ENCODE measurements at regions not wholly inside any gene's neighbourhood (a gene's known extent, or its start where the extent isn't known, plus 50 kb on each side); places are given as distances from the start of the nearest gene placed in this dataset.

DNA sequence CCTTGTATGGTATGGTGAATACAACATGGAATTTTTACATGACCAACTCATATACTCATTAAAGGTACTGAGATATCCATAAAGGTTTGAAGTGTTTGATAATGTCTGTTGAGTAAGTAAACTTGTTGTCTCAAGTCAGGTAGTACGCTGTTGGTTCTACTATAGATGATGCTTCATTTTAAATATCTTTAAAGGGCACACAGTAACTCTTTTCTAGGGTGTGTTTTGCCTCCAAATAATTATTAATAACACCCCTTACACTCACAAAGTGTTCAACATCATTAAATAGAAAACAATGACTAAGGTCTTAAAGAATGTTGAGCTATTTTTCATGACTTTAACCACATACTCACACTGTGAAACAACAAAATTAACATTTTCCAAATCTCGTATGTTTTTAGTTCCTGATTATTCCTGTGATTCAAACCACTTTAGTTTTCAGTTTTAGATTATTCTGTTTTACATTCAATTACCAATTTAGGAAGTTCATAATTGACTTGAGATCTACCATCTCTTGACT, 220.0 kb upstream of the NANOGP8 start:
- no peak overlapping the region for H2BK20ac ChIP-seq (ENCODE audit: low read depth, low read length)
- H2BK5ac ChIP-seq (ENCODE audit: low read depth, low read length, poor library complexity, severe bottlenecking) = no peak overlapping the region
- H3K56ac ChIP-seq (ENCODE audit: extremely low read depth, insufficient read depth, low read length) = no peak overlapping the region
- no peaks in the 10 kb centered on the region for H3K9me3 ChIP-seq (ENCODE audit: control insufficient read depth, insufficient read depth, low read length)
- H2AK5ac ChIP-seq (ENCODE audit: low read depth, low read length) = no peak overlapping the region
- peaks cover 14% of the 10 kb centered on the region for H3K4me1 ChIP-seq (ENCODE audit: control insufficient read depth, insufficient read depth, low read length)
- no peak overlapping the region for H3K9ac ChIP-seq (ENCODE audit: low read depth, low read length)
- no peak overlapping the region for H4K91ac ChIP-seq (ENCODE audit: insufficient read depth, low read depth, low read length)
- no peak overlapping the region for H4K5ac ChIP-seq (ENCODE audit: low read depth, low read length)
- ATAC-seq (ENCODE audit: low read depth) = no peak
- POLR2A ChIA-PET (ENCODE audit: unreplicated experiment) = no interaction called here
- TF ChIP-seq USF2 (IDR thresholded peaks at IDR 0.05; ENCODE audit: low read depth, low read length) (no peak), MAZ (IDR thresholded peaks at IDR 0.05; ENCODE audit: borderline replicate concordance, low read depth, low read length) (no peak), NFE2L2 (IDR thresholded peaks at IDR 0.05; ENCODE audit: low read depth, low read length) (no peak), CHD1 (IDR thresholded peaks at IDR 0.05; ENCODE audit: low read depth, low read length) (no peak), FOS (IDR thresholded peaks at IDR 0.05; ENCODE audit: low read depth, low read length) (no peak)
- TF ChIP-seq, protein P1, sequence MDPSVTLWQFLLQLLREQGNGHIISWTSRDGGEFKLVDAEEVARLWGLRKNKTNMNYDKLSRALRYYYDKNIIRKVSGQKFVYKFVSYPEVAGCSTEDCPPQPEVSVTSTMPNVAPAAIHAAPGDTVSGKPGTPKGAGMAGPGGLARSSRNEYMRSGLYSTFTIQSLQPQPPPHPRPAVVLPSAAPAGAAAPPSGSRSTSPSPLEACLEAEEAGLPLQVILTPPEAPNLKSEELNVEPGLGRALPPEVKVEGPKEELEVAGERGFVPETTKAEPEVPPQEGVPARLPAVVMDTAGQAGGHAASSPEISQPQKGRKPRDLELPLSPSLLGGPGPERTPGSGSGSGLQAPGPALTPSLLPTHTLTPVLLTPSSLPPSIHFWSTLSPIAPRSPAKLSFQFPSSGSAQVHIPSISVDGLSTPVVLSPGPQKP (IDR thresholded peaks at IDR 0.05; ENCODE audit: borderline replicate concordance, low read depth, low read length) = no peak
- H2BK120ac ChIP-seq (ENCODE audit: low read depth, low read length) = no peak overlapping the region
- BruUV-seq (replicated peaks) = no TSS peak
- H3K4ac ChIP-seq (ENCODE audit: low read depth, low read length) = no peak overlapping the region
- H4K20me1 ChIP-seq (ENCODE audit: insufficient read depth, low read length) = no peaks in the 10 kb centered on the region
- dilution Hi-C loops (cut with HindIII; ENCODE audit: low sequenced_read_pairs, unreplicated experiment) (no loop called here), intact Hi-C loops (cut with micrococcal nuclease) (loop anchor here (5.0 kb wide), 1 partner anchor 192 kb away; no protein-coding TSS in a partner anchor), in situ Hi-C loops (cut with MboI; ENCODE audit: low sequenced_read_pairs) (no loop called here)
- H3K27ac ChIP-seq (ENCODE audit: insufficient read depth, low read length) = no peak overlapping the region
- no peak overlapping the region for H2BK15ac ChIP-seq (ENCODE audit: low read depth, low read length)
- no peaks in the 10 kb centered on the region for H3K27me3 ChIP-seq (ENCODE audit: control insufficient read depth, insufficient read depth, low read length)
- H2AFZ ChIP-seq (replicated peaks; ENCODE audit: low read length, poor library complexity) = no peak overlapping the region
- CTCF ChIA-PET = interaction anchor here (0.5 to 0.6 kb wide), 2 partner anchors 139 to 1253 kb away, joined by 3 read pairs; no protein-coding TSS in a partner anchor
- no peak overlapping the region for H3K14ac ChIP-seq (replicated peaks; ENCODE audit: low read depth, low read length)
- H3K4me3 ChIP-seq (ENCODE audit: insufficient read depth, low read depth, low read length) = no peak overlapping the region
- peaks cover 5% of the 10 kb centered on the region; the same call in 1 of the 2 replicates for H3K9me1 ChIP-seq (ENCODE audit: insufficient read depth, low read length)
- no peak for DNase-seq
- no peak overlapping the region; a peak in 1 of 4 replicates for H4K8ac ChIP-seq (ENCODE audit: low read depth in 2 of 2, low read length in 2 of 2)
- no CpG with 5 or more reads among the region's 2 CpGs for WGBS, 2 experiments (ENCODE audit: extremely low coverage in 2 of 2, insufficient read length in 1 of 2)
- no peaks in the 10 kb centered on the region for H3K79me1 ChIP-seq (ENCODE audit: low read depth in 1 of 2, low read length in 2 of 2)
- no peak overlapping the region for H3K23ac ChIP-seq (ENCODE audit: low read depth, low read length)
- no peak overlapping the region for H2AK9ac ChIP-seq (replicated peaks; ENCODE audit: low read depth, low read length, poor library complexity)
- H3K4me2 ChIP-seq (ENCODE audit: low read depth, low read length) = no peak overlapping the region
- H3K36me3 ChIP-seq (ENCODE audit: control insufficient read depth, insufficient read depth, low read length) = no peaks in the 10 kb centered on the region
- H3K18ac ChIP-seq (ENCODE audit: low read depth, low read length) = no peak overlapping the region; the same call in 1 of the 2 replicates
